ENCODE measurements at regions not wholly inside any gene's neighbourhood (a gene's known extent, or its start where the extent isn't known, plus 50 kb on each side); places are given as distances from the start of the nearest gene placed in this dataset.
"Not testable (repeated sequence)": the region's sequence is repeated elsewhere in the genome, so short reads cannot be mapped to it uniquely, and the experiment has no call there.

GRCh38 chr13:54626504-54626903, 1597.9 kb downstream of the OLFM4 start:
- not testable (repeated sequence) for TF ChIP-seq FOXM1 (IDR thresholded peaks at IDR 0.05; ENCODE audit: borderline replicate concordance); FOXA1 (IDR thresholded peaks at IDR 0.05); FOXK2 (IDR thresholded peaks at IDR 0.05); CTBP1 (IDR thresholded peaks at IDR 0.05; ENCODE audit: borderline replicate concordance); ARNT (IDR thresholded peaks at IDR 0.05)
